ENCODE measurements at regions not wholly inside any gene's neighbourhood (a gene's known extent, or its start where the extent isn't known, plus 50 kb on each side); places are given as distances from the start of the nearest gene placed in this dataset.

DNA sequence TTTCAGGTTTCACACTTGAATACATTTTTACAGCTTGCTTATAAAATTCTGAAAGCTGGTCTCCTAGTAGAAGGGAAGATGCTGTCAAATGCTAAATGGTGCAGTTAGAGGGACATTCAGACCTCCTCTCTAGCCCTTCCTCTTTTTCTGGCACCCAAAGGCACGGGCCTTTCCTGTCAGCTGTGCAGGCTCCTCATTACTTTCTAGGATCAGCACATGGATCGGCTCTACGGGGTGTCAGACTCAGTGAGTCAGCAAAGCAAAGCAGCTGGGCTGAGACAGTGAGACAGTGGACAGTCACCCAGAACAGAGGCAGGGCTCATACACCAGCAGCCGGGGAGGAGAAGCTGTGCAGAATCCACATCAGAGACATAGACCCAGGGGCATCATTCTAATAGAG lies 80.0 kb upstream of the TNC start:
- DNase-seq (ENCODE audit: low read depth) = peak; percentile 74
- no peak for TF ChIP-seq CTCF (IDR thresholded peaks at IDR 0.05; ENCODE audit: insufficient read depth, low read depth, low read length)
- H3K4me3 ChIP-seq (ENCODE audit: low read depth, low read length) = no peak overlapping the region

GRCh38 chr9:115200711-115201505 lies 83.0 kb upstream of the TNC start:
- TF ChIP-seq CTCF (IDR thresholded peaks at IDR 0.05; ENCODE audit: insufficient read depth, low read depth, low read length) = no peak
- peak; percentile 72 for DNase-seq (ENCODE audit: low read depth)
- no peak overlapping the region for H3K4me3 ChIP-seq (ENCODE audit: low read depth, low read length)

DNA sequence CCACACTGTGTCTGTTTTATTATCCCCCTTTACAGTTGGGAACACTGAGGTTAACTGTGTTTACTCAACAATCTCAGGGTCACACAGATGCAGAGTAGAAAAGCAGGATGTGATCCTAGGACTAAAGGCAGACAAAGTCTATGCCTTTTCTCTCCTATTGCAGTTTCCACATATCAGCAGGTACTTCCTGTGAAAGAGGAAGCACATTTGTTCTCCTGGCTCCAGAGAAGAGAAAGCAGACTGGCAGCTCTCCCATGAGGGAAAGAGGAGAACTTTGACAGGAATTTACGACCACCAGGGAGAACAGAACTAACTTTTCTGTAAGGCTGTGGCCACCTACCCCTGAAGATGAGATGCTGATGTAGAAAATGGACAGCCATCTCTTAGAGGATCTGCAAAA lies 84.2 kb upstream of the TNC start:
- no peak for DNase-seq (ENCODE audit: low read depth)
- H3K4me3 ChIP-seq (ENCODE audit: low read depth, low read length) = no peak overlapping the region
- TF ChIP-seq CTCF (IDR thresholded peaks at IDR 0.05; ENCODE audit: insufficient read depth, low read depth, low read length) = no peak

- TF ChIP-seq CTCF (IDR thresholded peaks at IDR 0.05; ENCODE audit: insufficient read depth, low read depth, low read length) = no peak
- peak; percentile 92 for DNase-seq (ENCODE audit: low read depth)
- H3K4me3 ChIP-seq (ENCODE audit: low read depth, low read length) = no peak overlapping the region
Measured at GRCh38 chr9:115202960-115203751, 85.2 kb upstream of the TNC start.

GRCh38 chr9:115204904-115205453 lies 87.0 kb upstream of the TNC start:
- TF ChIP-seq CTCF (IDR thresholded peaks at IDR 0.05; ENCODE audit: insufficient read depth, low read depth, low read length) = no peak
- H3K4me3 ChIP-seq (ENCODE audit: low read depth, low read length) = no peak overlapping the region
- peak; percentile 97 for DNase-seq (ENCODE audit: low read depth)

DNA sequence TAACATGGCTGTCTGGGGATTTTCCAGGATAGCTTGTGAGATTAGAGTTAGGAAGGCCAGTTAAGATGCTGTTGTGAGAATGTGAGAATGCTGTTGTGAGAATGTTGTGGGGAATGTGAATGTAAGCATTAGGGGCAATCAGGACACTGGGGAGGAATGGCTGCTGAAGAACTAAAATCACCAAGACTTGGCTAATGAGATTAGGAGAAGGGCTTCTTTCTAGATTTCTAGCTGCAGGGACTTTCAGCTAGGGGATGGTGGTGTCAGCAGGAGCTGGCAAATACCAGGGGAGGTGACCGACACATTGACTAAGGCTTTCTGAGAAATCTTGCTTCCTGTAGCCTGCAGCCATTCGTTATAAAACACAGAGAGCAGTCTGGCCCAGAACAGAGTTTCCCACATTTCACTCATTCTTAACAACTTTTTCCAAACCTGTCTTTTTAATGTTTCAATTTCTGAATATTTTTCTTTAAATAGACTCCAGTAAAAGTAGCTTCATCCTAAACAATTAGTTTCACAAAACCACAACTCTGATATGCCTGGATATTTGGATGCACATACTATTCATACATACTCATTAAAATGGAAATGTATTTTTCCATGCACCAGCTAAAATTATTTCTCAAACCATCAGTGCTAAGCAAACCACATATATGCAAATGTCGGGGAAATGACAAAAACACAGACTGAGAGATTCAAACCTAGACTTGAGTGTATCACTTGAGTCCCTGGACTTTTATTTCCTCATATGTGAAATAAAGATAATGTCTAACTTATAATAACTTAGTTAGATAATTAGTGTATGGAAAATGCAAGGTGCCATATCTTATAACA lies 89.3 kb upstream of the TNC start:
- no peak overlapping the region for H3K4me3 ChIP-seq (ENCODE audit: low read depth, low read length)
- peak; percentile 48 for DNase-seq (ENCODE audit: low read depth)
- TF ChIP-seq CTCF (IDR thresholded peaks at IDR 0.05; ENCODE audit: insufficient read depth, low read depth, low read length) = no peak
